ENCODE measurements at regions not wholly inside any gene's neighbourhood (a gene's known extent, or its start where the extent isn't known, plus 50 kb on each side); places are given as distances from the start of the nearest gene placed in this dataset.

DNA sequence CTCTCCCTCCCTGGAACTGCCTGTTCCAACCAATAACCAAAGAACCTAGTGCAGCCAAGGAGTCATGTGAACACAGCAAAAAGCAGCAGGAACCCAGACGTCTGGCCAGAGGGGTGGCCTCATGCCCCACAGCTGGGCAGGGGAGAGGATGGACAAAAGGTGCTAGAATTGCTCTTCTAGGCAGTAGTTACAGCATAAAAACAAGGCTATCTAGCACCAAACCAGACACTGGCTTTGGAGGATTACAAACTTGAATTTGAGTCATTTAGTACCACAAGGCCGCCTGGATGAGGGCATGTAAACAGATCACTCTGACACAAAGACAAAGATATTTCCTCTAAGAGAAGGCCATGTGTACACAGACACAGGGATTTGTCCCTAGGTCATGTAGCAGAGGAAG is 423.3 kb upstream of the MAF start:
- ChIA-PET CTCF (no interaction called here), POLR2A (no interaction called here)
- no peak overlapping the region for H3K4me2 ChIP-seq (ENCODE audit: insufficient read depth, low read length)
- peak overlapping the region; percentile 26 for H3K27ac ChIP-seq (ENCODE audit: insufficient read depth, low read depth, low read length)
- peak overlapping the region; percentile 17 for H2AFZ ChIP-seq (ENCODE audit: low read depth, low read length)
- no peaks in the 10 kb centered on the region for H4K20me1 ChIP-seq (replicated peaks; ENCODE audit: control insufficient read depth, extremely low read depth, insufficient read depth, low read length)
- FAIRE-seq = no peak
- intact Hi-C loops (cut with micrococcal nuclease) = no loop called here
- peaks cover 13% of the 10 kb centered on the region for H3K4me1 ChIP-seq (ENCODE audit: control insufficient read depth, extremely low read depth, insufficient read depth, low read length)
- BruUV-seq (replicated peaks) = no TSS peak
- no peaks in the 10 kb centered on the region for H3K9me3 ChIP-seq (replicated peaks; ENCODE audit: control insufficient read depth, insufficient read depth, low read length)
- H3K4me3 ChIP-seq (replicated peaks in 1 of 3; ENCODE audit: insufficient read depth in 1 of 3, low read depth in 1 of 3, low read length in 3 of 3) = no peak overlapping the region
- H3K9me1 ChIP-seq (replicated peaks; ENCODE audit: control insufficient read depth, extremely low read depth, insufficient read depth, low read length) = no peaks in the 10 kb centered on the region
- peak; percentile 9 for DNase-seq (ENCODE audit: low read depth, low spot score)
- H3K27me3 ChIP-seq (ENCODE audit: control insufficient read depth in 2 of 2, insufficient read depth in 2 of 2, low read length in 2 of 2) = no peaks in the 10 kb centered on the region
- no peaks in the 10 kb centered on the region for H3K79me2 ChIP-seq (ENCODE audit: control insufficient read depth, insufficient read depth, low read length)
- H3K9ac ChIP-seq (replicated peaks; ENCODE audit: extremely low read depth, insufficient read depth, low read length) = peak overlapping the region; percentile 27
- peak; percentile 44 for TF ChIP-seq FOS (IDR thresholded peaks at IDR 0.05; ENCODE audit: borderline replicate concordance, insufficient read depth, low read length)
- TF ChIP-seq, protein P1, sequence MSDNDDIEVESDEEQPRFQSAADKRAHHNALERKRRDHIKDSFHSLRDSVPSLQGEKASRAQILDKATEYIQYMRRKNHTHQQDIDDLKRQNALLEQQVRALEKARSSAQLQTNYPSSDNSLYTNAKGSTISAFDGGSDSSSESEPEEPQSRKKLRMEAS (IDR thresholded peaks at IDR 0.05; ENCODE audit: insufficient read depth, insufficient read length) = no peak
- no peaks in the 10 kb centered on the region for H3K36me3 ChIP-seq (ENCODE audit: control insufficient read depth in 2 of 2, extremely low read depth in 1 of 2, insufficient read depth in 2 of 2, low read length in 2 of 2)
- dilution Hi-C loops (cut with MboI; ENCODE audit: extremely low pct_ligation_motif_present, low sequenced_read_pairs) = no loop called here

DNA sequence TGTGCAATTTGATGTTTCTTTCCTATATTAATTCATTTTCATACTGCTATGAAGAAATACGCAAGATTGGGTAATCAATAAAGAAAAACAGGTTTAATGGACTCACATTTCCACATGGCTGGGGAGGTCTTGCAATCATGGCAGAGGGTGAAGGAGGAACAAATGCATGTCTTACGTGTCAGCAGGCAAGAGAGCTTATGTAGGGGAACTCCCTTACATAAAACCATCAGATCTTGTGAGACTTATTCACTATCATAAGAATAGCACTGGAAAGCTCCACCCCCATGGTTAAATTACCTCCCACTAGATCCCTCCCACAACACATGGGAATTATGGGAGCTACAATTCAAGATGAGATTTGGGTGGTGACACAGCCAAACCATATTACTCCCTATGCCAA is 418.9 kb upstream of the MAF start:
- H3K9me1 ChIP-seq (replicated peaks; ENCODE audit: control insufficient read depth, extremely low read depth, insufficient read depth, low read length) = no peaks in the 10 kb centered on the region
- dilution Hi-C loops (cut with MboI; ENCODE audit: extremely low pct_ligation_motif_present, low sequenced_read_pairs) = no loop called here
- no peaks in the 10 kb centered on the region for H3K36me3 ChIP-seq (ENCODE audit: control insufficient read depth in 2 of 2, extremely low read depth in 1 of 2, insufficient read depth in 2 of 2, low read length in 2 of 2)
- no peak for TF ChIP-seq GATA2 (IDR thresholded peaks at IDR 0.05; ENCODE audit: insufficient read depth, insufficient read length, low read depth, low read length)
- TF ChIP-seq POLR2AphosphoS5 (IDR thresholded peaks at IDR 0.05; ENCODE audit: insufficient read depth, low read depth, low read length) = no peak
- TF ChIP-seq MYC (IDR thresholded peaks at IDR 0.05; ENCODE audit: low read depth, low read length) = no peak
- TF ChIP-seq FOS (IDR thresholded peaks at IDR 0.05; ENCODE audit: borderline replicate concordance, insufficient read depth, low read length) = no peak
- no peak for TF ChIP-seq POLR2A (IDR thresholded peaks at IDR 0.05; ENCODE audit: low read depth, low read length)
- TF ChIP-seq JUN (IDR thresholded peaks at IDR 0.05; ENCODE audit: borderline replicate concordance, insufficient read depth, insufficient read length, low read depth) = no peak
- TF ChIP-seq EZH2 (IDR thresholded peaks at IDR 0.05; ENCODE audit: borderline replicate concordance, low read depth, low read length, severe bottlenecking) = no peak
- TF ChIP-seq, protein P2, sequence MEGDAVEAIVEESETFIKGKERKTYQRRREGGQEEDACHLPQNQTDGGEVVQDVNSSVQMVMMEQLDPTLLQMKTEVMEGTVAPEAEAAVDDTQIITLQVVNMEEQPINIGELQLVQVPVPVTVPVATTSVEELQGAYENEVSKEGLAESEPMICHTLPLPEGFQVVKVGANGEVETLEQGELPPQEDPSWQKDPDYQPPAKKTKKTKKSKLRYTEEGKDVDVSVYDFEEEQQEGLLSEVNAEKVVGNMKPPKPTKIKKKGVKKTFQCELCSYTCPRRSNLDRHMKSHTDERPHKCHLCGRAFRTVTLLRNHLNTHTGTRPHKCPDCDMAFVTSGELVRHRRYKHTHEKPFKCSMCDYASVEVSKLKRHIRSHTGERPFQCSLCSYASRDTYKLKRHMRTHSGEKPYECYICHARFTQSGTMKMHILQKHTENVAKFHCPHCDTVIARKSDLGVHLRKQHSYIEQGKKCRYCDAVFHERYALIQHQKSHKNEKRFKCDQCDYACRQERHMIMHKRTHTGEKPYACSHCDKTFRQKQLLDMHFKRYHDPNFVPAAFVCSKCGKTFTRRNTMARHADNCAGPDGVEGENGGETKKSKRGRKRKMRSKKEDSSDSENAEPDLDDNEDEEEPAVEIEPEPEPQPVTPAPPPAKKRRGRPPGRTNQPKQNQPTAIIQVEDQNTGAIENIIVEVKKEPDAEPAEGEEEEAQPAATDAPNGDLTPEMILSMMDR (IDR thresholded peaks at IDR 0.05; ENCODE audit: extremely low read depth in 1 of 2, insufficient read depth in 1 of 2, low read depth in 1 of 2, low read length in 2 of 2) = no peak
- TF ChIP-seq, protein P1 (IDR thresholded peaks at IDR 0.05; ENCODE audit: insufficient read depth, insufficient read length) = no peak
- no peaks in the 10 kb centered on the region for H4K20me1 ChIP-seq (replicated peaks; ENCODE audit: control insufficient read depth, extremely low read depth, insufficient read depth, low read length)
- H3K27ac ChIP-seq (ENCODE audit: insufficient read depth, low read depth, low read length) = no peak overlapping the region
- H3K4me2 ChIP-seq (ENCODE audit: insufficient read depth, low read length) = no peak overlapping the region
- ChIA-PET CTCF (no interaction called here), POLR2A (interaction anchor here (0.6 kb wide), 1 partner anchor 42 kb away, joined by 3 read pairs; no protein-coding TSS in a partner anchor)
- H2AFZ ChIP-seq (ENCODE audit: low read depth, low read length) = no peak overlapping the region
- no peak for DNase-seq (ENCODE audit: low read depth, low spot score)
- no TSS peak for BruUV-seq (replicated peaks)
- intact Hi-C loops (cut with micrococcal nuclease) = no loop called here
- FAIRE-seq = no peak
- H3K27me3 ChIP-seq (ENCODE audit: control insufficient read depth in 2 of 2, insufficient read depth in 2 of 2, low read length in 2 of 2) = no peaks in the 10 kb centered on the region
- no peaks in the 10 kb centered on the region for H3K4me1 ChIP-seq (ENCODE audit: control insufficient read depth, extremely low read depth, insufficient read depth, low read length)
- no peak overlapping the region for H3K4me3 ChIP-seq (replicated peaks in 1 of 3; ENCODE audit: insufficient read depth in 1 of 3, low read depth in 1 of 3, low read length in 3 of 3)
- no peak overlapping the region for H3K9ac ChIP-seq (replicated peaks; ENCODE audit: extremely low read depth, insufficient read depth, low read length)
- no peaks in the 10 kb centered on the region for H3K79me2 ChIP-seq (ENCODE audit: control insufficient read depth, insufficient read depth, low read length)
- H3K9me3 ChIP-seq (replicated peaks; ENCODE audit: control insufficient read depth, insufficient read depth, low read length) = no peaks in the 10 kb centered on the region

Measured in endothelial cell of umbilical vein (primary cell).